Glomerular visceral epithelial cell (primary cell): ENCODE measurements at regions not wholly inside any gene's neighbourhood (a gene's known extent, or its start where the extent isn't known, plus 50 kb on each side); places are given as distances from the start of the nearest gene placed in this dataset.

Experiments
- DNase-seq: peaks from one replicate; pipeline ENCODE4 v3.0.0-alpha.2; 2016; ENCODE audit errors: extremely low spot score

GRCh38 chr1:79633456-79633855 is 626.9 kb upstream of the ADGRL4 start:
- DNase-seq, result no peak

- DNase-seq, result no peak
Observed at GRCh38 chr1:79629414-79629813, 622.9 kb upstream of the ADGRL4 start.

GRCh38 chr1:79617777-79618176 is 611.2 kb upstream of the ADGRL4 start:
- DNase-seq, result no peak

GRCh38 chr1:79614762-79615161 is 608.2 kb upstream of the ADGRL4 start:
- DNase-seq, result peak; percentile 3

- DNase-seq, result no peak
Observed at GRCh38 chr1:79614106-79614505, 607.6 kb upstream of the ADGRL4 start.

- DNase-seq, result no peak
Observed at GRCh38 chr1:79613046-79613445, 606.5 kb upstream of the ADGRL4 start.

- no peak for DNase-seq
Observed at GRCh38 chr1:79604490-79605198, 598.1 kb upstream of the ADGRL4 start.

GRCh38 chr1:79603843-79604242 is 597.3 kb upstream of the ADGRL4 start:
- peak; percentile 7 for DNase-seq

- no peak for DNase-seq
Observed at GRCh38 chr1:79599257-79599656, 592.7 kb upstream of the ADGRL4 start.

- no peak for DNase-seq
Observed at GRCh38 chr1:79595931-79596330, 589.4 kb upstream of the ADGRL4 start.

GRCh38 chr1:79594121-79594698 is 587.7 kb upstream of the ADGRL4 start:
- no peak for DNase-seq

GRCh38 chr1:79592707-79593106 is 586.2 kb upstream of the ADGRL4 start:
- no peak for DNase-seq

- no peak for DNase-seq
Observed at GRCh38 chr1:79588719-79589118, 582.2 kb upstream of the ADGRL4 start.

- no peak for DNase-seq
Observed at GRCh38 chr1:79587229-79587628, 580.7 kb upstream of the ADGRL4 start.

- no peak for DNase-seq
Observed at GRCh38 chr1:79585801-79586200, 579.3 kb upstream of the ADGRL4 start.

- DNase-seq, result no peak
Observed at GRCh38 chr1:79575424-79575823, 568.9 kb upstream of the ADGRL4 start.

GRCh38 chr1:79568411-79568810 is 561.9 kb upstream of the ADGRL4 start:
- DNase-seq, result no peak

GRCh38 chr1:79561521-79561978 is 555.0 kb upstream of the ADGRL4 start:
- DNase-seq, result no peak

- DNase-seq, result no peak
Observed at GRCh38 chr1:79556189-79556588, 549.7 kb upstream of the ADGRL4 start.

GRCh38 chr1:79554688-79555087 is 548.2 kb upstream of the ADGRL4 start:
- no peak for DNase-seq

- DNase-seq, result no peak
Observed at GRCh38 chr1:79551321-79551720, 544.8 kb upstream of the ADGRL4 start.

GRCh38 chr1:79550402-79550801 is 543.9 kb upstream of the ADGRL4 start:
- DNase-seq, result no peak

- no peak for DNase-seq
Observed at GRCh38 chr1:79549201-79549600, 542.7 kb upstream of the ADGRL4 start.

- no peak for DNase-seq
Observed at GRCh38 chr1:79547514-79547913, 541.0 kb upstream of the ADGRL4 start.
